ENCODE measurements at regions not wholly inside any gene's neighbourhood (a gene's known extent, or its start where the extent isn't known, plus 50 kb on each side); places are given as distances from the start of the nearest gene placed in this dataset.

- DNase-seq: no peak
These were observed 337.6 kb upstream of the OR4E1 start for GRCh38 chr14:22011253-22011642.

- no peak for DNase-seq
These were observed 337.1 kb upstream of the OR4E1 start for GRCh38 chr14:22010545-22011252.

GRCh38 chr14:22008766-22009165 is 335.1 kb upstream of the OR4E1 start:
- no peak for DNase-seq

- DNase-seq: no peak
These were observed 334.3 kb upstream of the OR4E1 start for GRCh38 chr14:22007784-22008412.

GRCh38 chr14:22007363-22007762 is 333.7 kb upstream of the OR4E1 start:
- no peak for DNase-seq

GRCh38 chr14:22003461-22003860 is 329.8 kb upstream of the OR4E1 start:
- DNase-seq: no peak

- no peak for DNase-seq
These were observed 329.3 kb upstream of the OR4E1 start for GRCh38 chr14:22002860-22003284.

- no peak for DNase-seq
These were observed 325.8 kb upstream of the OR4E1 start for GRCh38 chr14:21999402-21999801.

GRCh38 chr14:21997300-21997699 is 323.7 kb upstream of the OR4E1 start:
- no peak for DNase-seq

- no peak for DNase-seq
These were observed 321.7 kb upstream of the OR4E1 start for GRCh38 chr14:21995332-21995731.

- no peak for DNase-seq
These were observed 320.2 kb upstream of the OR4E1 start for GRCh38 chr14:21993837-21994236.

GRCh38 chr14:21993070-21993469 is 319.5 kb upstream of the OR4E1 start:
- no peak for DNase-seq

- DNase-seq: no peak
These were observed 317.5 kb upstream of the OR4E1 start for GRCh38 chr14:21991130-21991529.

- DNase-seq: no peak
These were observed 316.5 kb upstream of the OR4E1 start for GRCh38 chr14:21990116-21990515.

GRCh38 chr14:21989090-21989489 is 315.5 kb upstream of the OR4E1 start:
- DNase-seq: no peak

- DNase-seq: no peak
These were observed 314.8 kb upstream of the OR4E1 start for GRCh38 chr14:21988413-21988812.

GRCh38 chr14:21987937-21988336 is 314.3 kb upstream of the OR4E1 start:
- no peak for DNase-seq

- DNase-seq: no peak
These were observed 311.5 kb upstream of the OR4E1 start for GRCh38 chr14:21985081-21985480.

GRCh38 chr14:21978999-21979314 is 305.3 kb upstream of the OR4E1 start:
- DNase-seq: no peak

- DNase-seq: no peak
These were observed 304.8 kb upstream of the OR4E1 start for GRCh38 chr14:21978184-21978998.

GRCh38 chr14:21974741-21975140 is 301.1 kb upstream of the OR4E1 start:
- no peak for DNase-seq

- DNase-seq: no peak
These were observed 291.4 kb upstream of the OR4E1 start for GRCh38 chr14:21965042-21965441.

- DNase-seq: no peak
These were observed 290.6 kb upstream of the OR4E1 start for GRCh38 chr14:21964180-21964579.

GRCh38 chr14:21960636-21961035 is 287.0 kb upstream of the OR4E1 start:
- no peak for DNase-seq

Measured in DMS79 (cell line).